ENCODE measurements at regions not wholly inside any gene's neighbourhood (a gene's known extent, or its start where the extent isn't known, plus 50 kb on each side); places are given as distances from the start of the nearest gene placed in this dataset.

DNA sequence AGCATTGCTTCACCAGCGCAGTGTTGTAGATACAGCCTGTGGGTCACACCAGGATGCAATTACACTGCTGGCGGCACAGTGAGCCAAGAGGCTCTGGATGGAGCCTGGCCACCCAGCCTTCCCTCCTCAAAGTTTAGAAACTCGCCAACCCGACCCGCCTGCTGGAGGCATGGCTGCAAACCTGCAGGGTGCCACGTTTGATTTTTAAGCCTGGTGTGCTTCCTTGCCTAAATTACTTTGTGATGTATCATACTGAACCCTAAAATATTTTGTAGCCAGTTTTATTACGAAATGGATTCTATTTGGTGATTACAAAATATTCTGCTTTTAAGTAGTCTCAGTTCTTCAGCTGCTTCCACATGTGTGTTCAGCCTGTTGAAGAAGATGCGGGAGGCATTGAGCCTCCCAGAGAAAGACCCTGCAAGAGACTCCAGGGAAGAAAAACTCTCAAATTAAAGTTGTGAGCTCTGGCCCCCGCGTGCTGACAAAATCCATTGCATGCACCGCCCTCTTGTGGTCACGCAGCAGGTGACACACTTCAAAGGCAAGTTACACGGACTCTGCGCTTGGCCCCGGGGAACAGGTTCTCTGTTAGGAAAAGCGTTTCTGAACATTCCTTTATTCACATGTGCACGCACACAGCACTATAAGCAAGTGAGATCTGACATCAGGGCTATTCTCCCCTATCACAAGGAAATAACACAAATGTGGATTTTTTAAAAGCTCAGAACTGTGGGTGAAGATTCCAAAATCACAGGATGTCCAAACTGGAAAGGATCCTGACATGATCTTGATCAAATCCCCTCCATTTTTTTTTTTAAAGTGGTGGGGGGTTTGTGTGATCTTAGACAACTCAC lies 63.0 kb upstream of the TWIST2 start:
- DNase-seq (ENCODE audit: extremely low read depth in 1 of 11, low read depth in 9 of 11, low spot score in 4 of 11), result peak in 9 of 11 donors; percentile 29 to 69 (median 63)

GRCh38 chr2:238785528-238785860 lies 62.4 kb upstream of the TWIST2 start:
- no peak for DNase-seq (ENCODE audit: extremely low read depth in 1 of 11, low read depth in 9 of 11, low spot score in 4 of 11)

- DNase-seq (ENCODE audit: extremely low read depth in 1 of 11, low read depth in 9 of 11, low spot score in 4 of 11), result no peak
Observed at GRCh38 chr2:238786379-238786778, 61.5 kb upstream of the TWIST2 start.

DNA sequence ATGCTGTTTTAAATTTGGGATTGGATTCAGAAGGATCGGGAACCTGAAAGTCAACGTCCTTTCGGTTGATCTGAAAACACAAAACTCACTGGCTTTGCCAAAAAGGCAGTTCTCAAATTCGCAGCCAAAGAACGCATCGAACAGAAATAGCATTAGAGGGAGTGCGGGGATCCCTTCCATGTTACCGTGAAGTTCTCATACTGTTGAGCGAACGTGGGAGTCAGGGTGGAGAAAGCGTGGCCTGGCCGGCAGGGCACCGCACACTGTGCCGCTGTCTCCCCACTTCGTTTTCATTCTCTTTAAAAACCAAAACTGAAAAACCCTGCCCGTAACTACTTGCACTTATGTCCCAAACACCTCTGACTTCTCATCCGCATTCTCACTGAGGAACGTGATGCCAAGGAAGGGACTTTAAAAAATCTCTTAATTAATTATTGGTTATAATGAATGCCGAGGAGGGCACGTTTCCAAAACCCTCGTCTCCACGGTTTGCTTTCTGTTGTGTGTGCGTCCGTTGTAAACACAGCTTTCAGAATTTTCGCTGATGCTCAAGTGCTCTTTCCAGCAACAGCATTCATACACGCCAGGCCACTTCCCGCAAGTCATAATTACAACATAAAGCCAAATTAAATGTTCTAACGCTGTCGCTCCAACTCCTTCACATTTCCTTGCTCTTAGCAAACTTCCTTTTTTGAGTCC lies 60.9 kb upstream of the TWIST2 start:
- DNase-seq (ENCODE audit: extremely low read depth in 1 of 11, low read depth in 9 of 11, low spot score in 4 of 11), result no peak

- DNase-seq (ENCODE audit: extremely low read depth in 1 of 11, low read depth in 9 of 11, low spot score in 4 of 11), result no peak
Observed at GRCh38 chr2:238787501-238787900, 60.4 kb upstream of the TWIST2 start.

DNA sequence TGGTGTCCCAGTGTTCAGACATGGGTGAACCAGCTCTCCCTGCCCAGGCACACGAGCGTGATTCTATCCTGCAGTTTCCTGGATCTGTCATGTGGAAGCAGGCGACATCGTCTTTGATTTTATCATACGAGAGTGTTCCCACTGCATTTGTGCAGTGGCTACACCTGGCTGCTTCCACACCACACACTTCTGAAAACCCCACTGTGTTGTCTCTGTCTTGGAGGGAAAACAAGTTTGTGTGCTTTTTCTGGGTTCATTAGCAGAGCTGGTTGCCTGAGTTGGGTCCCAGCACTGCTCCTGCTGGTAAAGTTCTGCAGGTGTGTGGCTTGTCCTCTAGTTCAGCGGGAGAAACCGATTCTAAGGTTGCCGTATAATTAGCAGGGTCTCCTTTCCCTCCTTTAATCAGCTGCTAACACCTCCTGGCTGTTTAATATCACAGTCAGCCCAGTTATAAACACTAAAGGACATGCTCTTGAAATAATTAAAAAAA lies 58.5 kb upstream of the TWIST2 start:
- DNase-seq (ENCODE audit: extremely low read depth in 1 of 11, low read depth in 9 of 11, low spot score in 4 of 11), result no peak

- peak in 6 of 11 donors; percentile 42 to 53 (median 44) for DNase-seq (ENCODE audit: extremely low read depth in 1 of 11, low read depth in 9 of 11, low spot score in 4 of 11)
Observed at GRCh38 chr2:238790126-238790832, 57.6 kb upstream of the TWIST2 start.

- no peak for DNase-seq (ENCODE audit: extremely low read depth in 1 of 11, low read depth in 9 of 11, low spot score in 4 of 11)
Observed at GRCh38 chr2:238790833-238791230, 57.1 kb upstream of the TWIST2 start.

DNA sequence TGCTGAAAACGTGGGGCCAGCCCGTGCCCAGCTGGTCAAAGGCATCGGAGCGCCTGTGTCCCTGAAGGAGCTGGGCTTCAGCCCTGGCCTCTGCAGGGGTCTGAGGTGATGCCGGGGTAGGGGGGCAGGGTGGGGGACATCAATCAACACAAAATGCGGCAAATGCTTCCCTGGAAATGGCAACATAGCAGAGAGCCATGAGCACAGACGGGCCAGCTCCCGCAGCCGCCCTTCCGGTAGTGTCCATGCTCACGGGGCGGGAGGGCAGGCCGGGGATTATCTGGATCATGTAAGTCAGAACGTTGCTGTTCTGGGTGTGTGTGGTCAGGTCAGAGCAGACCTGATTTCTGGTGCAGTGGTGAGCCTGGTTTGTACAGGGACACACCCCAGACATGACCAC lies 56.5 kb upstream of the TWIST2 start:
- no peak for DNase-seq (ENCODE audit: extremely low read depth in 1 of 11, low read depth in 9 of 11, low spot score in 4 of 11)

- DNase-seq (ENCODE audit: extremely low read depth in 1 of 11, low read depth in 9 of 11, low spot score in 4 of 11), result no peak
Observed at GRCh38 chr2:238793306-238793705, 54.6 kb upstream of the TWIST2 start.

GRCh38 chr2:238793801-238794449 lies 54.0 kb upstream of the TWIST2 start:
- no peak for DNase-seq (ENCODE audit: extremely low read depth in 1 of 11, low read depth in 9 of 11, low spot score in 4 of 11)

- DNase-seq (ENCODE audit: extremely low read depth in 1 of 11, low read depth in 9 of 11, low spot score in 4 of 11), result no peak
Observed at GRCh38 chr2:238796223-238796885, 51.5 kb upstream of the TWIST2 start.

DNA sequence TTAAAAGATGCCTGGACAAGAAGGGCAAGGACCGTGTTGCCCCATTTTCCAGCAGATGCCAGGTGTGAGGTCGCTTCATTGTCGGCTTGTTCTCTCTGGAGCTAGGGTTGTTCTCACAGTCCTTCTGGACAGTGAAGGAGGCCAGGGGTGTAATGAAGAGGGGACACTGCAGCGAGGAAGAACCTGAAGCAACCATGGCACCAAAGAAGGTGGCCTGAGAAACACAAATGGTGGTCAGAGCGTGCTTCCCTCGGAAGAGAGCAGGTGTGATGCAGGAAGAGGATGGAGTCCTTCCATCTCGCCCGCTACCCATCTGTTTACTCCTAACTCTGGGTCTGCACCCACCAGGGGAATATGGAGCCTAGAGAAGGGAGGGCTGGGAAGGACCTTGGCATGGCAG lies 50.3 kb upstream of the TWIST2 start:
- DNase-seq (ENCODE audit: extremely low read depth in 1 of 11, low read depth in 9 of 11, low spot score in 4 of 11), result no peak
